ENCODE measurements at regions not wholly inside any gene's neighbourhood (a gene's known extent, or its start where the extent isn't known, plus 50 kb on each side); places are given as distances from the start of the nearest gene placed in this dataset.

GRCh38 chr18:38421021-38421420 lies 855.4 kb upstream of the CELF4 start:
- DNase-seq, result no peak
- Histone ChIP-seq H3K9me3 (no peaks in the 10 kb centered on the region), H3K4me1 (no peaks in the 10 kb centered on the region), H3K4me3 (no peak overlapping the region), H3K27me3 (no peaks in the 10 kb centered on the region), H3K27ac (no peak overlapping the region), H3K36me3 (no peaks in the 10 kb centered on the region)
- TF ChIP-seq POLR2A (IDR thresholded peaks at IDR 0.05), result no peak
- TF ChIP-seq, protein P1, sequence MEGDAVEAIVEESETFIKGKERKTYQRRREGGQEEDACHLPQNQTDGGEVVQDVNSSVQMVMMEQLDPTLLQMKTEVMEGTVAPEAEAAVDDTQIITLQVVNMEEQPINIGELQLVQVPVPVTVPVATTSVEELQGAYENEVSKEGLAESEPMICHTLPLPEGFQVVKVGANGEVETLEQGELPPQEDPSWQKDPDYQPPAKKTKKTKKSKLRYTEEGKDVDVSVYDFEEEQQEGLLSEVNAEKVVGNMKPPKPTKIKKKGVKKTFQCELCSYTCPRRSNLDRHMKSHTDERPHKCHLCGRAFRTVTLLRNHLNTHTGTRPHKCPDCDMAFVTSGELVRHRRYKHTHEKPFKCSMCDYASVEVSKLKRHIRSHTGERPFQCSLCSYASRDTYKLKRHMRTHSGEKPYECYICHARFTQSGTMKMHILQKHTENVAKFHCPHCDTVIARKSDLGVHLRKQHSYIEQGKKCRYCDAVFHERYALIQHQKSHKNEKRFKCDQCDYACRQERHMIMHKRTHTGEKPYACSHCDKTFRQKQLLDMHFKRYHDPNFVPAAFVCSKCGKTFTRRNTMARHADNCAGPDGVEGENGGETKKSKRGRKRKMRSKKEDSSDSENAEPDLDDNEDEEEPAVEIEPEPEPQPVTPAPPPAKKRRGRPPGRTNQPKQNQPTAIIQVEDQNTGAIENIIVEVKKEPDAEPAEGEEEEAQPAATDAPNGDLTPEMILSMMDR (IDR thresholded peaks at IDR 0.05), result no peak

GRCh38 chr18:38420611-38421010 lies 855.0 kb upstream of the CELF4 start:
- H3K4me3 ChIP-seq, result no peak overlapping the region
- TF ChIP-seq, protein P1 (IDR thresholded peaks at IDR 0.05), result no peak
- no peak for TF ChIP-seq POLR2A (IDR thresholded peaks at IDR 0.05)

DNA sequence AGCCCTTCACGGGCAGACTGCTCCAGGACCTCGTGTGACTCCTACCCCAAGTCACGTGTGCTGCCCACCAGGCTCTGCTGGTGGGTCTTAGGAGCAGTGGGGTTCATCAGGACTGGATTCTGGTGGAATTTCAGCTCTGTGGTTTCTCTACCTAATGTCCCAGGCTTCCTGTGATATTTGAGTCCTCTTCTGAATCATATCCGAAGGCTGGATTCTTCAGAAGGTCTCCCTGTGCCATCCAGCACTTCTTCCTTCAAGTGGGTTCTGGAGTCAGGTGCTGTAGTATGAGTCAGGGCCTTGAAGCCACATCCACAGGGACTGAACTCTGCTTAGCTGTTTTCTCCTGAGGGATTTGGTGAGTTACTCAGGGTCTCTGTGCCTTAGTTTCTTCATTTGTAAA lies 850.2 kb upstream of the CELF4 start:
- TF ChIP-seq, protein P1 (IDR thresholded peaks at IDR 0.05), result no peak
- TF ChIP-seq POLR2A (IDR thresholded peaks at IDR 0.05), result no peak
- no peaks in the 10 kb centered on the region for H3K4me1 ChIP-seq

More at GRCh38 chr18:38420611-38421010, 855.0 kb upstream of the CELF4 start:
- DNase-seq, result no peak
- Histone ChIP-seq H3K27me3 (no peaks in the 10 kb centered on the region), H3K4me1 (no peaks in the 10 kb centered on the region), H3K27ac (no peak overlapping the region), H3K36me3 (no peaks in the 10 kb centered on the region), H3K9me3 (no peaks in the 10 kb centered on the region)

GRCh38 chr18:38413193-38413592 lies 847.6 kb upstream of the CELF4 start:
- no peaks in the 10 kb centered on the region for H3K36me3 ChIP-seq

More for the DNA sequence above, 850.2 kb upstream of the CELF4 start:
- Histone ChIP-seq H3K36me3 (no peaks in the 10 kb centered on the region), H3K4me3 (no peak overlapping the region), H3K27ac (no peak overlapping the region), H3K27me3 (no peaks in the 10 kb centered on the region), H3K9me3 (no peaks in the 10 kb centered on the region)
- DNase-seq, result no peak

GRCh38 chr18:38406607-38407006 lies 841.0 kb upstream of the CELF4 start:
- no peaks in the 10 kb centered on the region for H3K36me3 ChIP-seq
- TF ChIP-seq, protein P1 (IDR thresholded peaks at IDR 0.05), result no peak
- TF ChIP-seq POLR2A (IDR thresholded peaks at IDR 0.05), result no peak
- H3K4me3 ChIP-seq, result no peak overlapping the region

More at GRCh38 chr18:38413193-38413592, 847.6 kb upstream of the CELF4 start:
- Histone ChIP-seq H3K9me3 (no peaks in the 10 kb centered on the region), H3K4me1 (no peaks in the 10 kb centered on the region), H3K4me3 (no peak overlapping the region), H3K27ac (no peak overlapping the region), H3K27me3 (no peaks in the 10 kb centered on the region)
- TF ChIP-seq POLR2A (IDR thresholded peaks at IDR 0.05), result no peak
- no peak for DNase-seq

DNA sequence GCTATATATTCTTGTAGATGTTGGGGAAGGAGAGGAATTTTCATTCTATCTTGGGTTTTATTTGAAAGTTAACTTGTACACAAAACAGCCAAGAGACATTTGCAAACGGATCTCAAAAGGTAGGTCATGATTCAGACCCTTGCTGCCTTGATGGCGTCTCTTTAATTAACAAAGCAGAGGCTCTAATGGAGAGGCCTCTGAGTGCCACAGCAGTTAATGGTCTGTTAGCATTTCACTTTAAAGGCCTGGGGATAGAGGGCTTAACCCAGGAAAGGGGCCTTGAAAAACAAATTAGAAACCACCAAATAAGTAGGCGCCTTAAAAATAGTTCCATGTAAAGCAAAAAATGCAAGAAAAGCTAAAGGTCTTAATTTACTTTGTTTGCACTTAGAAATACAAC lies 836.9 kb upstream of the CELF4 start:
- Histone ChIP-seq H3K27me3 (no peaks in the 10 kb centered on the region), H3K27ac (no peak overlapping the region), H3K4me3 (no peak overlapping the region), H3K36me3 (no peaks in the 10 kb centered on the region), H3K4me1 (no peaks in the 10 kb centered on the region), H3K9me3 (no peaks in the 10 kb centered on the region)
- no peak for DNase-seq
- TF ChIP-seq, protein P1 (IDR thresholded peaks at IDR 0.05), result no peak
- no peak for TF ChIP-seq POLR2A (IDR thresholded peaks at IDR 0.05)

More at GRCh38 chr18:38406607-38407006, 841.0 kb upstream of the CELF4 start:
- Histone ChIP-seq H3K27ac (no peak overlapping the region), H3K4me1 (no peaks in the 10 kb centered on the region), H3K9me3 (no peaks in the 10 kb centered on the region), H3K27me3 (no peaks in the 10 kb centered on the region)
- DNase-seq, result no peak

All from Peyer's patch (tissue), 4 donors.